ENCODE measurements at regions not wholly inside any gene's neighbourhood (a gene's known extent, or its start where the extent isn't known, plus 50 kb on each side); places are given as distances from the start of the nearest gene placed in this dataset.
"Not testable (repeated sequence)": the region's sequence is repeated elsewhere in the genome, so short reads cannot be mapped to it uniquely, and the experiment has no call there.

GRCh38 chr4:17020901-17021300 is 122.5 kb upstream of the LDB2 start (continued):
- TF ChIP-seq, protein P1, sequence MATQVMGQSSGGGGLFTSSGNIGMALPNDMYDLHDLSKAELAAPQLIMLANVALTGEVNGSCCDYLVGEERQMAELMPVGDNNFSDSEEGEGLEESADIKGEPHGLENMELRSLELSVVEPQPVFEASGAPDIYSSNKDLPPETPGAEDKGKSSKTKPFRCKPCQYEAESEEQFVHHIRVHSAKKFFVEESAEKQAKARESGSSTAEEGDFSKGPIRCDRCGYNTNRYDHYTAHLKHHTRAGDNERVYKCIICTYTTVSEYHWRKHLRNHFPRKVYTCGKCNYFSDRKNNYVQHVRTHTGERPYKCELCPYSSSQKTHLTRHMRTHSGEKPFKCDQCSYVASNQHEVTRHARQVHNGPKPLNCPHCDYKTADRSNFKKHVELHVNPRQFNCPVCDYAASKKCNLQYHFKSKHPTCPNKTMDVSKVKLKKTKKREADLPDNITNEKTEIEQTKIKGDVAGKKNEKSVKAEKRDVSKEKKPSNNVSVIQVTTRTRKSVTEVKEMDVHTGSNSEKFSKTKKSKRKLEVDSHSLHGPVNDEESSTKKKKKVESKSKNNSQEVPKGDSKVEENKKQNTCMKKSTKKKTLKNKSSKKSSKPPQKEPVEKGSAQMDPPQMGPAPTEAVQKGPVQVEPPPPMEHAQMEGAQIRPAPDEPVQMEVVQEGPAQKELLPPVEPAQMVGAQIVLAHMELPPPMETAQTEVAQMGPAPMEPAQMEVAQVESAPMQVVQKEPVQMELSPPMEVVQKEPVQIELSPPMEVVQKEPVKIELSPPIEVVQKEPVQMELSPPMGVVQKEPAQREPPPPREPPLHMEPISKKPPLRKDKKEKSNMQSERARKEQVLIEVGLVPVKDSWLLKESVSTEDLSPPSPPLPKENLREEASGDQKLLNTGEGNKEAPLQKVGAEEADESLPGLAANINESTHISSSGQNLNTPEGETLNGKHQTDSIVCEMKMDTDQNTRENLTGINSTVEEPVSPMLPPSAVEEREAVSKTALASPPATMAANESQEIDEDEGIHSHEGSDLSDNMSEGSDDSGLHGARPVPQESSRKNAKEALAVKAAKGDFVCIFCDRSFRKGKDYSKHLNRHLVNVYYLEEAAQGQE (IDR thresholded peaks at IDR 0.05; ENCODE audit: unreplicated experiment) = no peak
- no peak for TF ChIP-seq STAT1 (IDR thresholded peaks at IDR 0.05; ENCODE audit: unreplicated experiment)
- no peak for TF ChIP-seq CTCF (conservative IDR thresholded peaks at IDR 0.05; ENCODE audit: low read depth in 2 of 2)
- TF ChIP-seq EZH2phosphoT487 (IDR thresholded peaks at IDR 0.05; ENCODE audit: unreplicated experiment) = no peak
- no peak for TF ChIP-seq POLR2AphosphoS5 (IDR thresholded peaks at IDR 0.05; ENCODE audit: low read depth)
- no peak for TF ChIP-seq ZNF331 (CRISPR knock-in tag; IDR thresholded peaks at IDR 0.05; ENCODE audit: low read depth)

DNA sequence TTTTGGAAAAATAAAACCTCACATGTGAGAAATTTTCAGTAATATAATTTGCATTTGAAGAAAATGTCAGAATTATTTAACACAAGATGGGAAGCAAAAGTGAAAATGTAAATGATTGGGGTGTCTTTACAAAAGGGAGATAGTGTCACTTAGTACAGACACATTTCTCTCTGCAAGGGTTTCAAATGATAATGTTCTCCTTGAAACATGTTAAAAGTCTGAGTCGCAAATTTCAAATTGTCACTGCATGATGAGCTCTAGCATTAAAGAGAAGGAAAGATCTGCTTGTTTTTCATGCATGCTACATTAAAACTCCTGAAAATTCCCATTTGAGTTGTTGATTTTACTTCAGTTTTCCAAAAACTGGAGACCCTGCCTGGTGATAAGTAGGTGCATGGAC is 122.0 kb upstream of the LDB2 start:
- peaks cover 2% of the 10 kb centered on the region; the same call in 2 of the 3 replicates for H3K9me3 Mint-ChIP-seq
- no peaks in the 10 kb centered on the region for H4K20me1 ChIP-seq (replicated peaks; ENCODE audit: insufficient read depth)
- H3K27me3 ChIP-seq (ENCODE audit: insufficient read depth) = no peaks in the 10 kb centered on the region
- no peaks in the 10 kb centered on the region for H3K36me3 ChIP-seq (ENCODE audit: insufficient read depth)
- H3K4me2 ChIP-seq = no peak overlapping the region
- DNase-seq (ENCODE audit: low spot score) (no peak), ATAC-seq (no peak)
- no peaks in the 10 kb centered on the region for H3K27me3 Mint-ChIP-seq (ENCODE audit: insufficient read depth, low read depth, poor library complexity)
- no peak overlapping the region for H2AFZ ChIP-seq
- H3K4me1 ChIP-seq (ENCODE audit: insufficient read depth) = peaks cover 12% of the 10 kb centered on the region; the same call in 1 of the 2 replicates
- no peaks in the 10 kb centered on the region for H3K9me2 ChIP-seq (ENCODE audit: insufficient read depth)
- H3K36me3 Mint-ChIP-seq (ENCODE audit: low read depth) = peaks cover 3% of the 10 kb centered on the region; the same call in 1 of the 3 replicates
- no peak overlapping the region for H3K27ac ChIP-seq (ENCODE audit: low read depth)
- H3K4me3 Mint-ChIP-seq = no peak overlapping the region
- H3F3A ChIP-seq (replicated peaks; ENCODE audit: low read depth) = no peaks in the 10 kb centered on the region
- TF ChIP-seq ZNF114 (CRISPR knock-in tag; IDR thresholded peaks at IDR 0.05) (no peak), STAT1 (IDR thresholded peaks at IDR 0.05; ENCODE audit: unreplicated experiment) (no peak), CTCF (conservative IDR thresholded peaks at IDR 0.05; ENCODE audit: low read depth in 2 of 2) (no peak), NANOG (IDR thresholded peaks at IDR 0.05; ENCODE audit: borderline replicate concordance) (no peak)
- TF ChIP-seq, protein P1 (IDR thresholded peaks at IDR 0.05; ENCODE audit: unreplicated experiment) = no peak
- no peak overlapping the region for H3K27ac Mint-ChIP-seq
- no peak overlapping the region for H3K4me3 ChIP-seq
- H3K4me1 Mint-ChIP-seq = peaks cover 27% of the 10 kb centered on the region
- no peaks in the 10 kb centered on the region for H3K79me2 ChIP-seq (replicated peaks; ENCODE audit: insufficient read depth)

DNA sequence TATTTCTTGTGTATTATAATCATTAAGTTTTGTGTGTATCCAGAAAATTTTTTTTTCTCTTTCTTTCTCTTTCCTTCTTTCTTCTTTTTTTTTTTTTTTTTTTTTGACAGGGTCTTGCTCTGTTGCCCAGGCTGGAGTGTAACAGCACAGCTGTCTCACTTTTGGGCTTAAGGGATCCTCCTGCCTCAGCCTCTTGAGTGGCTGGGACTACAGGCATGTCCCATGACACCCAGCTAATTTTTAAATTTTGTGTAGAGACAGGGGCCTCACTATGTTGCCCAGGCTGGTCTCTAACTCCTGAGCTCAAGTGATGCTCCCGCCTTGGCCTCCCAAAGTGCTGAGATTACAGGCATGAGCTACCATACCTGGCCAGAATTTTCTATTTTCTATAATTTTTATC is 120.2 kb upstream of the LDB2 start:
- Mint-ChIP-seq H3K36me3 (ENCODE audit: low read depth) (peaks cover 15% of the 10 kb centered on the region; the same call in 2 of the 3 replicates), H3K4me1 (peaks cover 27% of the 10 kb centered on the region), H3K9me3 (peaks cover 15% of the 10 kb centered on the region)
- not testable (repeated sequence) for H3K4me2 ChIP-seq; H3K27me3 Mint-ChIP-seq (ENCODE audit: insufficient read depth, low read depth, poor library complexity); H3K27me3 ChIP-seq (ENCODE audit: insufficient read depth); H3F3A ChIP-seq (replicated peaks; ENCODE audit: low read depth); H2AFZ ChIP-seq; H3K4me3 Mint-ChIP-seq; H3K27ac Mint-ChIP-seq; H3K9me2 ChIP-seq (ENCODE audit: insufficient read depth); H3K4me3 ChIP-seq; DNase-seq (ENCODE audit: low spot score); ATAC-seq; H4K20me1 ChIP-seq (replicated peaks; ENCODE audit: insufficient read depth); H3K79me2 ChIP-seq (replicated peaks; ENCODE audit: insufficient read depth); H3K36me3 ChIP-seq (ENCODE audit: insufficient read depth)
- H3K4me1 ChIP-seq (ENCODE audit: insufficient read depth) = peaks cover 12% of the 10 kb centered on the region; the same call in 1 of the 2 replicates
- peak overlapping the region; percentile 64 for H3K27ac ChIP-seq (ENCODE audit: low read depth)

Data from GM23338 (cell line).